Endothelial cell of umbilical vein (primary cell): ENCODE measurements at regions not wholly inside any gene's neighbourhood (a gene's known extent, or its start where the extent isn't known, plus 50 kb on each side); places are given as distances from the start of the nearest gene placed in this dataset.

Experiments used
- BruUV-seq: library from RNA; stranded (reverse); fragments of 400-500 nt; replicated peaks from 2 replicates; lab custom pipeline; 2021; lab: Mats Ljungman, UMichigan
- CTCF ChIA-PET: fragments of 300-600, 350-600 bp; sonication (Branson Sonifier 250); formaldehyde crosslinking; loops from one replicate; lab custom pipeline; 2021; ENCODE audit warnings: antibody characterized with exemption, inconsistent platforms; lab: Charles Lee
- POLR2A ChIA-PET: fragments of 300-600, 350-600 bp; sonication (Branson Sonifier 250); formaldehyde crosslinking; loops from one replicate; lab custom pipeline; 2021; ENCODE audit warnings: antibody characterized with exemption, inconsistent platforms; lab: Charles Lee
- DNase-seq: peaks from one replicate; pipeline ENCODE4 v3.0.0-alpha.2; 2011; ENCODE audit warnings: low read depth, low spot score
- FAIRE-seq: peaks from 2 replicates; lab custom pipeline; 2011; peaks lifted over from hg19 to GRCh38; lab: Jason Lieb, UNC
- H2AFZ ChIP-seq: 2 replicates; pipeline ENCODE4 v1.6.0; 2012; ENCODE audit warnings: low read depth, low read length, control low read depth, inconsistent platforms
- H3K27ac ChIP-seq: 2 replicates; pipeline ENCODE4 v1.5.1; 2011; ENCODE audit warnings: low read depth, mild to moderate bottlenecking, control low read depth, low read length, moderate library complexity; ENCODE audit not compliant: insufficient read depth
- H3K27me3 ChIP-seq, 2 experiments: 2 replicates each; pipeline versions ENCODE4 v1.6.0 to v1.6.1; 2011; ENCODE audit warnings: low read length in 2 of 2, mixed read lengths in 1 of 2; ENCODE audit not compliant: control insufficient read depth in 2 of 2, insufficient read depth in 2 of 2
- H3K36me3 ChIP-seq, 2 experiments: 2 replicates in 1 of 2; 3 replicates in 1 of 2; pipeline ENCODE4 v1.5.1; 2011; ENCODE audit warnings: low read length in 2 of 2, mild to moderate bottlenecking in 1 of 2, moderate library complexity in 1 of 2; ENCODE audit not compliant: control insufficient read depth in 2 of 2, insufficient read depth in 2 of 2; ENCODE audit errors: extremely low read depth in 1 of 2
- H3K4me1 ChIP-seq: 3 replicates; pipeline ENCODE4 v1.5.1; 2011; ENCODE audit warnings: mild to moderate bottlenecking, low read length; ENCODE audit not compliant: control insufficient read depth, insufficient read depth; ENCODE audit errors: extremely low read depth
- H3K4me2 ChIP-seq: 2 replicates; pipeline ENCODE4 v1.6.1; 2011; ENCODE audit warnings: low read length, control low read depth, mixed read lengths; ENCODE audit not compliant: insufficient read depth
- H3K4me3 ChIP-seq, 3 experiments: fragments of 200-600 bp in 1 of 3; sonication (generic), shearing (Covaris generic) in 1 of 3; replicated peaks in 1 of 3; 2 replicates each; pipeline ENCODE4 v1.5.1; 2011 to 2016; ENCODE audit warnings: control low read depth in 3 of 3, low read length in 3 of 3, mild to moderate bottlenecking in 2 of 3, inconsistent platforms in 1 of 3, low read depth in 1 of 3, moderate library complexity in 1 of 3; ENCODE audit not compliant: insufficient read depth in 1 of 3
- H3K79me2 ChIP-seq: 2 replicates; pipeline ENCODE4 v1.6.0; 2012; ENCODE audit warnings: low read length, inconsistent platforms; ENCODE audit not compliant: control insufficient read depth, insufficient read depth
- H3K9ac ChIP-seq: replicated peaks from 2 replicates; pipeline ENCODE3; 2011; ENCODE audit warnings: low read length, control low read depth; ENCODE audit not compliant: insufficient read depth; ENCODE audit errors: extremely low read depth
- H3K9me1 ChIP-seq: replicated peaks from 3 replicates; pipeline ENCODE4 v1.6.0; 2011; ENCODE audit warnings: mild to moderate bottlenecking, low read length; ENCODE audit not compliant: control insufficient read depth, insufficient read depth; ENCODE audit errors: extremely low read depth
- H3K9me3 ChIP-seq: replicated peaks from 2 replicates; pipeline ENCODE4 v1.5.1; 2012; ENCODE audit warnings: low read length, inconsistent platforms; ENCODE audit not compliant: control insufficient read depth, insufficient read depth
- H4K20me1 ChIP-seq: replicated peaks from 2 replicates; pipeline ENCODE3; 2011; ENCODE audit warnings: mild to moderate bottlenecking, low read length; ENCODE audit not compliant: control insufficient read depth, insufficient read depth; ENCODE audit errors: extremely low read depth
- CTCF ChIP-seq, 2 donors: IDR thresholded peaks; 1 replicate in 1 of 2; 2 replicates in 1 of 2; pipeline ENCODE4 v1.5.1; 2011; ENCODE audit warnings: low read length in 2 of 2, mild to moderate bottlenecking in 2 of 2, moderate library complexity in 2 of 2, control low read depth in 1 of 2, inconsistent platforms in 1 of 2, low read depth in 1 of 2; ENCODE audit not compliant: insufficient read depth in 1 of 2; ENCODE audit errors: extremely low read depth in 1 of 2
- EZH2 ChIP-seq: IDR thresholded peaks from 2 replicates; pipeline ENCODE4 v1.6.1; 2012; ENCODE audit warnings: borderline replicate concordance, low read depth, mild to moderate bottlenecking, moderate library complexity, low read length, inconsistent platforms; ENCODE audit not compliant: severe bottlenecking
- FOS ChIP-seq: IDR thresholded peaks from 2 replicates; pipeline ENCODE4 v1.6.1; 2011; ENCODE audit warnings: mild to moderate bottlenecking, low read length, moderate library complexity, borderline replicate concordance; ENCODE audit not compliant: insufficient read depth
- GATA2 ChIP-seq: IDR thresholded peaks from 2 replicates; pipeline ENCODE4 v1.7.0; 2011; ENCODE audit warnings: low read depth, mild to moderate bottlenecking, moderate library complexity, mixed read lengths, low read length; ENCODE audit not compliant: insufficient read length, insufficient read depth
- MAX ChIP-seq: IDR thresholded peaks from 2 replicates; pipeline ENCODE4 v1.6.1; 2011; ENCODE audit not compliant: insufficient read depth, insufficient read length
- MYC ChIP-seq: IDR thresholded peaks from one replicate; pipeline ENCODE4 v1.6.1; 2011; ENCODE audit warnings: mild to moderate bottlenecking, low read depth, low read length
- POLR2A ChIP-seq: IDR thresholded peaks from 2 replicates; pipeline ENCODE4 v1.6.1; 2012; ENCODE audit warnings: low read depth, mild to moderate bottlenecking, control low read depth, low read length
- POLR2AphosphoS5 ChIP-seq: IDR thresholded peaks from 2 replicates; pipeline ENCODE4 v1.6.1; 2012; ENCODE audit warnings: low read depth, mild to moderate bottlenecking, control low read depth, low read length, moderate library complexity; ENCODE audit not compliant: insufficient read depth
- dilution Hi-C: fragments of 300-500 bp; cut with MboI; formaldehyde crosslinking; loops from one replicate; pipeline ENCODE4 v1.15.0; 2019; ENCODE audit warnings: low sequenced_read_pairs; ENCODE audit not compliant: extremely low pct_ligation_motif_present
- intact Hi-C: fragments of 100-400 bp; cut with micrococcal nuclease; formaldehyde crosslinking; loops from one replicate; pipeline ENCODE4 v1.10.0; 2022

- FAIRE-seq, result no peak
- intact Hi-C loops, result no loop called here
Measured at GRCh38 chr16:31715915-31716314, 157.7 kb upstream of the ZNF267 start.

GRCh38 chr16:31718998-31719397, 154.6 kb upstream of the ZNF267 start:
- TF ChIP-seq MAX (no peak), POLR2A (no peak), POLR2AphosphoS5 (no peak), MYC (no peak), FOS (no peak), EZH2 (no peak), CTCF (IDR thresholded peaks at IDR 0.05; ENCODE audit: extremely low read depth in 1 of 2, insufficient read depth in 1 of 2, low read depth in 1 of 2, low read length in 2 of 2) (no peak), GATA2 (no peak)
- no peaks in the 10 kb centered on the region for H4K20me1 ChIP-seq
- H2AFZ ChIP-seq, result no peak overlapping the region
- no peaks in the 10 kb centered on the region for H3K9me3 ChIP-seq
- H3K9me1 ChIP-seq, result no peaks in the 10 kb centered on the region
- H3K4me1 ChIP-seq, result peaks cover 8% of the 10 kb centered on the region
- H3K27me3 ChIP-seq, result no peaks in the 10 kb centered on the region
- DNase-seq (no peak), FAIRE-seq (no peak)
- POLR2A ChIA-PET, result no interaction called here
- CTCF ChIA-PET, result no interaction called here
- no peak overlapping the region for H3K27ac ChIP-seq
- peaks cover 0 to 7% of the 10 kb centered on the region in 2 experiments for H3K36me3 ChIP-seq
- H3K4me2 ChIP-seq, result no peak overlapping the region
- H3K79me2 ChIP-seq, result peaks cover 17% of the 10 kb centered on the region
- intact Hi-C loops (no loop called here), dilution Hi-C loops (no loop called here)
- no TSS peak for BruUV-seq
- H3K4me3 ChIP-seq, result no peak overlapping the region
- H3K9ac ChIP-seq, result no peak overlapping the region

More at GRCh38 chr16:31715915-31716314, 157.7 kb upstream of the ZNF267 start:
- H3K4me3 ChIP-seq, result no peak overlapping the region
- dilution Hi-C loops, result no loop called here
- no peaks in the 10 kb centered on the region for H3K27me3 ChIP-seq
- no TSS peak for BruUV-seq
- CTCF ChIA-PET, result no interaction called here
- no peak overlapping the region for H3K27ac ChIP-seq
- POLR2A ChIA-PET, result no interaction called here
- H2AFZ ChIP-seq, result no peak overlapping the region
- peaks cover 8% of the 10 kb centered on the region for H3K4me1 ChIP-seq
- H3K9me1 ChIP-seq, result no peaks in the 10 kb centered on the region
- peaks cover 0 to 4% of the 10 kb centered on the region in 2 experiments for H3K36me3 ChIP-seq
- no peaks in the 10 kb centered on the region for H3K9me3 ChIP-seq
- no peak overlapping the region for H3K9ac ChIP-seq
- no peak for DNase-seq
- no peak for TF ChIP-seq POLR2A
- H3K4me2 ChIP-seq, result no peak overlapping the region
- H3K79me2 ChIP-seq, result peaks cover 20% of the 10 kb centered on the region
- H4K20me1 ChIP-seq, result no peaks in the 10 kb centered on the region
